Hepatocyte (in vitro differentiated cells): ENCODE measurements at regions not wholly inside any gene's neighbourhood (a gene's known extent, or its start where the extent isn't known, plus 50 kb on each side); places are given as distances from the start of the nearest gene placed in this dataset.

Source experiments
- CTCF ChIP-seq: fragments of 200-600 bp; sonication (generic); IDR thresholded peaks from 2 replicates; pipeline ENCODE4 v1.5.1; 2016; ENCODE audit warnings: antibody characterized with exemption, mild to moderate bottlenecking; ENCODE audit not compliant: poor library complexity
- EZH2phosphoT487 ChIP-seq: fragments of 200-600 bp; sonication (generic); IDR thresholded peaks from one replicate; pipeline ENCODE4 v1.6.1; 2018; ENCODE audit warnings: antibody characterized with exemption, mild to moderate bottlenecking, low read depth, moderate library complexity; ENCODE audit not compliant: unreplicated experiment, severe bottlenecking

GRCh38 chr11:115585361-115586024 is 81.3 kb upstream of the CADM1 start:
- TF ChIP-seq EZH2phosphoT487 (no peak), CTCF (no peak)
